ENCODE measurements at regions not wholly inside any gene's neighbourhood (a gene's known extent, or its start where the extent isn't known, plus 50 kb on each side); places are given as distances from the start of the nearest gene placed in this dataset.

DNA sequence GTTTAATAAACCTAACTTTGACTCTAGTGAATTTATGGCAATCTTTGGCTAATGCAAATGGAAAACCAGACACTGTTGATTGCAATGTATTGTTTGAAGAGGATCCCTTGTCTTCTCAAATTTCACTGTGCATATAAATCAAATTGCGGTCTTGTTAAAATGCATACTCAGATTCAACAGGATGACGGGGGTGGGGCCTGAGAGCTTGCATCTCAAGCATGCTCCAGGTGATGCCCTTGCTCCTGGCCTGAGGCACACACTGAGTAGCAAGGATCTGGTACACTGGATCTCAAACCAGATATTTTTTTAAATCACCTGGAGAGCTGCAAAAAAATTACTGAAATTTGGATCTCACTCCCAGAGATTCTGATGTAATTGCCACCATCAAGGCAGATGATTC is 463.7 kb downstream of the DNAH5 start:
- H3K4me3 Mint-ChIP-seq: no peak overlapping the region
- Histone ChIP-seq H3K4me1 (ENCODE audit: control insufficient read depth, insufficient read depth, low read length) (no peaks in the 10 kb centered on the region), H3K36me3 (ENCODE audit: control insufficient read depth, insufficient read depth, low read length) (no peaks in the 10 kb centered on the region), H3K27ac (ENCODE audit: low read depth, low read length) (no peak overlapping the region), H3K9me3 (ENCODE audit: control insufficient read depth, low read length) (peaks cover 2% of the 10 kb centered on the region), H3K27me3 (ENCODE audit: control insufficient read depth, insufficient read depth, low read length, poor library complexity, severe bottlenecking) (peaks cover 5% of the 10 kb centered on the region), H3K9ac (ENCODE audit: extremely low read depth, low read length, poor library complexity, severe bottlenecking) (no peak overlapping the region), H3K4me3 (ENCODE audit: low read length) (no peak overlapping the region)
- H3K27me3 Mint-ChIP-seq (ENCODE audit: insufficient read depth): no peaks in the 10 kb centered on the region
- WGBS, 2 experiments (ENCODE audit: insufficient coverage in 1 of 2, insufficient read length in 1 of 2): 91 to 100% methylated on average over 2 of the region's 2 CpGs
- no peak overlapping the region for H3K27ac Mint-ChIP-seq
- H3K36me3 Mint-ChIP-seq (ENCODE audit: low read depth): no peaks in the 10 kb centered on the region
- TF ChIP-seq, protein P1, sequence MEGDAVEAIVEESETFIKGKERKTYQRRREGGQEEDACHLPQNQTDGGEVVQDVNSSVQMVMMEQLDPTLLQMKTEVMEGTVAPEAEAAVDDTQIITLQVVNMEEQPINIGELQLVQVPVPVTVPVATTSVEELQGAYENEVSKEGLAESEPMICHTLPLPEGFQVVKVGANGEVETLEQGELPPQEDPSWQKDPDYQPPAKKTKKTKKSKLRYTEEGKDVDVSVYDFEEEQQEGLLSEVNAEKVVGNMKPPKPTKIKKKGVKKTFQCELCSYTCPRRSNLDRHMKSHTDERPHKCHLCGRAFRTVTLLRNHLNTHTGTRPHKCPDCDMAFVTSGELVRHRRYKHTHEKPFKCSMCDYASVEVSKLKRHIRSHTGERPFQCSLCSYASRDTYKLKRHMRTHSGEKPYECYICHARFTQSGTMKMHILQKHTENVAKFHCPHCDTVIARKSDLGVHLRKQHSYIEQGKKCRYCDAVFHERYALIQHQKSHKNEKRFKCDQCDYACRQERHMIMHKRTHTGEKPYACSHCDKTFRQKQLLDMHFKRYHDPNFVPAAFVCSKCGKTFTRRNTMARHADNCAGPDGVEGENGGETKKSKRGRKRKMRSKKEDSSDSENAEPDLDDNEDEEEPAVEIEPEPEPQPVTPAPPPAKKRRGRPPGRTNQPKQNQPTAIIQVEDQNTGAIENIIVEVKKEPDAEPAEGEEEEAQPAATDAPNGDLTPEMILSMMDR (conservative IDR thresholded peaks at IDR 0.05): no peak
- DNase-seq: no peak
- peaks cover 14% of the 10 kb centered on the region for H3K4me1 Mint-ChIP-seq
- H3K9me3 Mint-ChIP-seq: no peaks in the 10 kb centered on the region

DNA sequence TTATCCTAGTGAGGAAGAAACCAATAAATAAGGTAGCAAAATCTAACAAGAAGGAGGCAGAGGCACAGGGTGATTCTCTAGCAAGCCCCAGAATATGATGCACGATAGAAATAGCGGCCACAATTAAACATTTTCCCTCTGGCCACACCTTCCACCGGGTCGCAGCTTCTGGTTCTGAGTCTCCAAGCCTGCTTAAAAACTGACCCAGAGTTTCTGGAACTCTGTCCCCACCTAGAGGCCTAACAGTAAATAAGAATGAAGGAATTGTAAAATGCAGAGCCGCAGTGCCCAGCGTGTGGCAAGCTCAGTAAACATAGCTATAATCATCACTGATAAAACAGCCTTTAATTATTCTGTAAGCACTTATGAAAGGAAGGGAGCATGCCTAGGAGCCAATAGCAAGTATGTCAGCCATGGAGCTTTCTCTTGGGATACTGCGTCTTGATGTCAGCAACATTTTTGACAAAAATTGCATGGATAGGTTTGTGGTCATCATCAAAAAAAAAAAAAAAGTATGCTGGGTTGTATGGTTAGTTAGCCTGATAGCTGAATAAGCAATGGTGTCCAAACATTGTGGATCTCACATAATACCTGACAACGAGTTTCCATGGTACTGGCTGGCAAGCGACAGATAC is 465.5 kb downstream of the DNAH5 start:
- H3K36me3 Mint-ChIP-seq (ENCODE audit: low read depth): no peaks in the 10 kb centered on the region
- peaks cover 5% of the 10 kb centered on the region for H3K27me3 ChIP-seq (ENCODE audit: control insufficient read depth, insufficient read depth, low read length, poor library complexity, severe bottlenecking)
- no peaks in the 10 kb centered on the region for H3K4me1 ChIP-seq (ENCODE audit: control insufficient read depth, insufficient read depth, low read length)
- no peak overlapping the region for H3K27ac Mint-ChIP-seq
- peak; percentile 82 for DNase-seq
- 44 to 72% methylated on average over 3 to 9 of the region's 9 CpGs for WGBS, 2 experiments (ENCODE audit: insufficient coverage in 1 of 2, insufficient read length in 1 of 2)
- peaks cover 8% of the 10 kb centered on the region for H3K9me3 Mint-ChIP-seq
- H3K9ac ChIP-seq (ENCODE audit: extremely low read depth, low read length, poor library complexity, severe bottlenecking): no peak overlapping the region
- no peak overlapping the region for H3K4me3 Mint-ChIP-seq
- H3K4me1 Mint-ChIP-seq: peaks cover 14% of the 10 kb centered on the region
- H3K27ac ChIP-seq (ENCODE audit: low read depth, low read length): no peak overlapping the region
- peaks cover 5% of the 10 kb centered on the region for H3K9me3 ChIP-seq (ENCODE audit: control insufficient read depth, low read length)
- no peaks in the 10 kb centered on the region for H3K27me3 Mint-ChIP-seq (ENCODE audit: insufficient read depth)
- no peaks in the 10 kb centered on the region for H3K36me3 ChIP-seq (ENCODE audit: control insufficient read depth, insufficient read depth, low read length)
- TF ChIP-seq, protein P1 (conservative IDR thresholded peaks at IDR 0.05): peak; percentile 84
- no peak overlapping the region for H3K4me3 ChIP-seq (ENCODE audit: low read length)

DNA sequence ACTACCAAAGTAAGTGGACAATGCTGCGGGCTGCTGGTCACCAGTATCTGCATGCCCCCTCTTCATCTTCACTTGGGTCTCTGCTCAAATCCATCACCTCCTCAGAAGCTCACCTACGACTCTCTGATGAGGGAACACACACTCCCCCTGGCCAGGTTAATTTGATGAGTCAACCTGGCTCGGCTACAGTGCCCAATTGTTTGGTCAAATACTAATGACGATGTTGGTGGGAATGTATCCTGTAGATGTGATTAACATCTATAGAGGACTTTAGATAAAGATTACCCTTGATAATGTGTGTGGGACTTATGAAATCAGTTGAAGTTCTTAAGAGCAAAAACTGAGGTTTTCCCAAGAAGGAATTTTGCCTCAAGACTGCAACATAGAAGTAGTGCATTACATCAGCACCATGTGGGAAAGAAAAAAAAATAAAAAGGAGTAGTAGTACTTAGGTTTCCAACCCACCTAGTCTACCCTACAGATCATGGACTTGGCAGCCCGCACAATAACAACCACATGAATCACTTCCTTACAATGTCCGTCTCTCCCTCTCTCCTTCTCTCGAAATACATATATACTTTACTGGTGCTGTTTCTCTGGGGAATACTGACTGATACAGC is 467.3 kb downstream of the DNAH5 start:
- no peak overlapping the region for H3K4me3 ChIP-seq (ENCODE audit: low read length)
- peaks cover 8% of the 10 kb centered on the region for H3K9me3 Mint-ChIP-seq
- H3K27me3 Mint-ChIP-seq (ENCODE audit: insufficient read depth): no peaks in the 10 kb centered on the region
- H3K27me3 ChIP-seq (ENCODE audit: control insufficient read depth, insufficient read depth, low read length, poor library complexity, severe bottlenecking): peaks cover 5% of the 10 kb centered on the region
- H3K4me3 Mint-ChIP-seq: no peak overlapping the region
- no peak for DNase-seq
- no peaks in the 10 kb centered on the region for H3K36me3 ChIP-seq (ENCODE audit: control insufficient read depth, insufficient read depth, low read length)
- no peak overlapping the region for H3K9ac ChIP-seq (ENCODE audit: extremely low read depth, low read length, poor library complexity, severe bottlenecking)
- H3K27ac Mint-ChIP-seq: no peak overlapping the region
- H3K36me3 Mint-ChIP-seq (ENCODE audit: low read depth): no peaks in the 10 kb centered on the region
- H3K27ac ChIP-seq (ENCODE audit: low read depth, low read length): no peak overlapping the region
- peaks cover 5% of the 10 kb centered on the region for H3K9me3 ChIP-seq (ENCODE audit: control insufficient read depth, low read length)
- TF ChIP-seq, protein P1 (conservative IDR thresholded peaks at IDR 0.05): no peak
- WGBS, 2 experiments (ENCODE audit: insufficient coverage in 1 of 2, insufficient read length in 1 of 2): 91% methylated on average over 4 to 7 of the region's 7 CpGs
- H3K4me1 Mint-ChIP-seq: peaks cover 14% of the 10 kb centered on the region
- H3K4me1 ChIP-seq (ENCODE audit: control insufficient read depth, insufficient read depth, low read length): no peaks in the 10 kb centered on the region
